Stimulated activated CD4-positive, alpha-beta T cell treated with anti-CD3 and anti-CD28 coated beads, Interleukin-1b, Interleukin-23, amount 100 ng/mL, for 48 hours (primary cell): ENCODE measurements at regions not wholly inside any gene's neighbourhood (a gene's known extent, or its start where the extent isn't known, plus 50 kb on each side); places are given as distances from the start of the nearest gene placed in this dataset.

Experiments used
- DNase-seq: peaks from one replicate; pipeline ENCODE4 v3.0.0-alpha.2; 2020

- DNase-seq, result no peak
Measured at GRCh38 chr13:48892688-48893075, 83.0 kb upstream of the FNDC3A start.

- DNase-seq, result no peak
Measured at GRCh38 chr13:48896312-48896711, 79.4 kb upstream of the FNDC3A start.

- no peak for DNase-seq
Measured at GRCh38 chr13:48901781-48902180, 73.9 kb upstream of the FNDC3A start.

GRCh38 chr13:48902368-48902767 lies 73.3 kb upstream of the FNDC3A start:
- no peak for DNase-seq

- DNase-seq, result no peak
Measured at GRCh38 chr13:48904668-48905290, 70.9 kb upstream of the FNDC3A start.

- no peak for DNase-seq
Measured at GRCh38 chr13:48906200-48906599, 69.5 kb upstream of the FNDC3A start.

- no peak for DNase-seq
Measured at GRCh38 chr13:48908381-48909055, 67.2 kb upstream of the FNDC3A start.

GRCh38 chr13:48909056-48909389 lies 66.7 kb upstream of the FNDC3A start:
- DNase-seq, result no peak

- DNase-seq, result no peak
Measured at GRCh38 chr13:48910686-48911085, 65.0 kb upstream of the FNDC3A start.

GRCh38 chr13:48919751-48920150 lies 56.0 kb upstream of the FNDC3A start:
- no peak for DNase-seq

- no peak for DNase-seq
Measured at GRCh38 chr13:48920730-48921129, 55.0 kb upstream of the FNDC3A start.

- DNase-seq, result no peak
Measured at GRCh38 chr13:48923376-48923775, 52.3 kb upstream of the FNDC3A start.

GRCh38 chr13:48925001-48925400 lies 50.7 kb upstream of the FNDC3A start:
- DNase-seq, result no peak
